Activated CD8-positive, alpha-beta T cell treated with anti-CD3 and anti-CD28 coated beads, Interleukin-2, amount 10 ng/mL, durations not matched to agents 7 days and 5 days (primary cell): ENCODE measurements at regions not wholly inside any gene's neighbourhood (a gene's known extent, or its start where the extent isn't known, plus 50 kb on each side); places are given as distances from the start of the nearest gene placed in this dataset.

ENCODE experiments used
- ATAC-seq: fragments of 150-1000 bp; cut with Tn5 transposase; one replicate; pipeline ENCODE4 v1.10.0; 2021; ENCODE audit warnings: moderate library complexity
- CTCF ChIA-PET: fragments of 350-600 bp; sonication (Branson Sonifier 250); formaldehyde crosslinking; loops from one replicate; lab custom pipeline; 2021; ENCODE audit warnings: antibody characterized with exemption; lab: Charles Lee
- POLR2A ChIA-PET: fragments of 350-600 bp; sonication (Branson Sonifier 250); formaldehyde crosslinking; loops from one replicate; lab custom pipeline; 2021; ENCODE audit warnings: antibody characterized with exemption; lab: Charles Lee
- DNase-seq: peaks from one replicate; pipeline ENCODE4 v3.0.0-alpha.2; 2020
- H3K27ac Mint-ChIP-seq: one replicate; pipeline ENCODE4 v1.8.0; 2021; ENCODE audit warnings: mild to moderate bottlenecking, mixed read lengths
- H3K27me3 Mint-ChIP-seq: one replicate; pipeline ENCODE4 v1.8.0; 2021; ENCODE audit warnings: low read depth, mixed read lengths
- H3K36me3 Mint-ChIP-seq: one replicate; pipeline ENCODE4 v1.8.0; 2021; ENCODE audit warnings: low read depth, mixed read lengths
- H3K4me1 Mint-ChIP-seq: one replicate; pipeline ENCODE4 v1.8.0; 2021; ENCODE audit warnings: low read depth, mixed read lengths
- H3K4me3 Mint-ChIP-seq: one replicate; pipeline ENCODE4 v1.8.0; 2021; ENCODE audit warnings: mild to moderate bottlenecking, mixed read lengths
- H3K9me3 Mint-ChIP-seq: one replicate; pipeline ENCODE4 v1.8.0; 2022; ENCODE audit warnings: mixed read lengths; ENCODE audit not compliant: insufficient read depth

DNA sequence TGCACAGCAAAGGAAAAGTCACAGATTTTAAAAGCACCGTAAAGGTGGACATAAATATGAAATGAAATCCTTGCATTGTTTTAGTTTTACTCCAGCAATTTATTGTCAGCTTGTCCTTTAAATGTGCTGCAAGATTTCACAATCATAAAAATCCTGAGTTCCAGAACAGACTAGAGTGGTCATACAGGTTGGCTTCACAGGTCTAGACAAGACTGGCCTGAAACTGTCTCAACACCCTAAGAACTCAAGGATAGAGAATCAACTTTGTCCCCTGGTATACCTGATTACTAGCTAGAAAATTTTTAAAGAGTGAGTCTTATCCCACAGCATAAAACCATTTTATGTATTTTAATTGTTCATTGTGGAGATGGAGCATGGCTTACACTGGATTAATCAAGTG is 521.7 kb upstream of the MCTP2 start:
- Mint-ChIP-seq H3K4me1 (no peaks in the 10 kb centered on the region), H3K27ac (no peak overlapping the region), H3K27me3 (no peaks in the 10 kb centered on the region), H3K4me3 (no peak overlapping the region), H3K36me3 (no peaks in the 10 kb centered on the region), H3K9me3 (no peaks in the 10 kb centered on the region)
- ATAC-seq: no peak
- POLR2A ChIA-PET: no interaction called here
- CTCF ChIA-PET: no interaction called here
- DNase-seq: no peak

DNA sequence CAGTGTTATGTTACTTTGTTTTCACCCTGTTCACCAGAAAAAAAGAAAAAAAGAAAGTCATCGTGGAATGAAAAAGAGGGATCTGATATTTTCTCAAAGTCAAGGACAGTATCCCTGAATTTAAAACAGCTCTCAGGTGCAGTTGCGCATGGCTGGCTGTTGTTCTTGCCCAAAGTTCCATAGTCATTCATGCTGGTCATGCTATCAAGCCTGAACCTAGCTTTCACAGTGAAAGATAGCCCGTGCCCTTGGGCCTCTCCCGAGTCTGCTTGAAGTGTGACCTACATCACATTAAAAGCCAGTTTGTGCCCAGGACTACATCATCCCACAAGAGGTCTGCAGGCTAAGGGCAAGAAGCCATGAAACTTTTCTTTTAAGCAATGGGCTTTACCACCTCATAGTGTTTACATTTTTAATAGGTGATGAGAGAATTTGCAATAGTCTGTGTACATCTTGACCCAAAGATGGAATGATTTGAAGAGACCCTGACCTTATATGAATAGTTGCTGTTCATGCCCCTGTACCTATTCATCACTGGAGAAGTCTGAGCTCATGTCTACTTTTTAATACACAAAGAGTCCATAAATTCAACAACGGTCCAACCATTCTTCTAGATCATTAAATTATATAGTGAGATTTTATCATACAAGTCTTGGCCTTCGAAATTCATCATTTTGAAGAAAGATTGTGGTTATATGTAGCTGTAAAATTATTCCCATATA is 522.5 kb upstream of the MCTP2 start:
- POLR2A ChIA-PET: no interaction called here

DNA sequence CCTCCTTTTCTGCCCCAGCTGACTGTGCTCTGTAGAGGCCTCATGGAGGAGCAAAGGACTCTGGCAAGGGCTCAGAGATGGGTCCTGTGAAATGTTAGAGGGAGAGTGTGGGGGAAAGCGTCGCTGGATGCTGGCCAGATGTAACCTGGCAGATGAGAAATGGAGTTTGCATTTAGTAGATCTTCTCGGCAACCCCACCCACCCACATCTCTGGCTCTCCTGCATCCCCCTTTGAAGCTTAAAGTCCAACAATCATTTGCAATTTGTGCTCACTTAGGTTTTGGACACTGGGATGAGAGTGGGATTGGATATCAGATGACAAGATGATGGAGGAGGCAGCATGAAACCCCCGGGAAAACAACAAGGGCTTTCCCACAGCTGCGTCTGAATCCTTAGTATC is 523.6 kb upstream of the MCTP2 start:
- Mint-ChIP-seq H3K27ac (no peak overlapping the region), H3K36me3 (no peaks in the 10 kb centered on the region), H3K27me3 (no peaks in the 10 kb centered on the region), H3K4me1 (no peaks in the 10 kb centered on the region), H3K9me3 (no peaks in the 10 kb centered on the region), H3K4me3 (no peak overlapping the region)
- no peak for ATAC-seq
- ChIA-PET CTCF (no interaction called here), POLR2A (no interaction called here)
- DNase-seq: no peak

More for the DNA sequence above, 522.5 kb upstream of the MCTP2 start:
- Mint-ChIP-seq H3K4me1 (no peaks in the 10 kb centered on the region), H3K4me3 (no peak overlapping the region), H3K27ac (no peak overlapping the region), H3K9me3 (no peaks in the 10 kb centered on the region), H3K36me3 (no peaks in the 10 kb centered on the region), H3K27me3 (no peaks in the 10 kb centered on the region)
- no peak for DNase-seq
- CTCF ChIA-PET: no interaction called here
- no peak for ATAC-seq

DNA sequence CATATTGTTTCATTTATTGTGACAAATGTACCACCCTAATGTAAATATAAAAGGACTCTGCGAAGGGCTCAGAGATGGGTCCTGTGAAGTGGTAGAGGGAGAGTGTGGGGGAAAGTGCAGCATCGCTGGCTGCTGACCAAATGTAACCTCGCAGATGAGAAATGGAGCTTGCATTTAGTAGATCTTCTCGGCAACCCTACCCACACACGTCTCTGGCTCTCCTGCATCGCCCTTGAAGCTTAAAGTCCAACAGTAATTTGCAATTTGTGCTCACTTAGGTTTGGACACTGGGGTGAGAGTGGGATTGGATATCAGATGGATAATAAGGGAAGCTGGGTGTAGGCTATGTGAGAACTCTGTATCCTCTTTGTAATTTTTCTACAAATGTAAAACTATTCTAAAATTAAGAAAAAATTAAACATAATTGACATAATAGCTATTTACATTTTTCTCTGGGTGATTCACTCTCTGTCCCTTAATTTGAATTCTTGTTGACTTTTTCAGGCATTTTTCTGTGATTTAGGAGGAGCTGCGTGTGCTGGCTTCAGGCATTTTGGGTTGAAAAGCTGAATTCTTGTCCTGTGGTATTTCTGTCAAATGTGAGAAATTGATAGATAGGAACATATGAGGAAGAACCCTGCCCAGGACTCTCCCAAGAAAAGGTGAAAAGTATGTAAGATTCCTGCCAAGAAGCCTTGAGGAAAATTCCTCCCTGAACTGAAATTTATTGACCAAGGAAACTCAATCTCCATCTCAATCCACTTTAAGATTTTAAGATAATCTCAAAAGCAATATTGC is 524.7 kb upstream of the MCTP2 start:
- Mint-ChIP-seq H3K27me3 (no peaks in the 10 kb centered on the region), H3K27ac (no peak overlapping the region), H3K9me3 (no peaks in the 10 kb centered on the region), H3K4me1 (no peaks in the 10 kb centered on the region), H3K4me3 (no peak overlapping the region), H3K36me3 (no peaks in the 10 kb centered on the region)
- no peak for ATAC-seq
- DNase-seq: no peak
- ChIA-PET CTCF (no interaction called here), POLR2A (no interaction called here)

DNA sequence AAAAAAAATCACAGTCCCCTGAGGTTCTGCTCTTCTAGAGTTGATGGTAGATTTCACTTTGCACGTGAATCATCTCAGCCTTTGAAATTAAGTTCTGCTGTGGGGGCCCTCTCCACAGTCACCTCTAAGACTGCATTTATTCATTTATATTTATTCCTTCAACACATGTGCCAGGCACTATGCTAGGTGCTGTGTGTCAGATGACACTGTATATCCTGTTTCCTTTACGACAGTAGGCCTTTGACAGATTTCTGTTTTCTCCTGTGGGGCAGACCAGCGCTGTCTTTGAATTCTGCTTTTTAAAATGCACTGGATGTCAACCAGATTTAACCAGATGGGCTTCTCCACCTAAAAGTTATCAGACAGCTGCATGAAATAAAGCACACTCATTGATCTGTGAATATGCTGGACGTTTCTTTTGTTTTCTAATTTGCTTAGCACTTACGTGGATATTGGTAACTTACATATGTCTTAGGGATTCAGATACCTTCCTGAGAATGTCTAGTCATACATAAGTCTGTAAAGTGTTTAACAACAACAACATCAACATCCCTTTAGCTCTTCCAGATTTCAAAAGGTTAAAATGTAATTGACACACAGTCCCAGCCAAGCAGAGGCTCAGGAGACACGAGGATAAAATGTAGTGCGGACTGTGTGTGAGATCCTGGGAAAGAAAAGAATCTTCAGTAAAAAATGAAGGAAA is 525.5 kb upstream of the MCTP2 start:
- DNase-seq (no peak), ATAC-seq (no peak)
- ChIA-PET POLR2A (no interaction called here), CTCF (no interaction called here)
- Mint-ChIP-seq H3K4me1 (no peaks in the 10 kb centered on the region), H3K27ac (no peak overlapping the region), H3K4me3 (no peak overlapping the region), H3K27me3 (no peaks in the 10 kb centered on the region), H3K9me3 (no peaks in the 10 kb centered on the region), H3K36me3 (no peaks in the 10 kb centered on the region)

DNA sequence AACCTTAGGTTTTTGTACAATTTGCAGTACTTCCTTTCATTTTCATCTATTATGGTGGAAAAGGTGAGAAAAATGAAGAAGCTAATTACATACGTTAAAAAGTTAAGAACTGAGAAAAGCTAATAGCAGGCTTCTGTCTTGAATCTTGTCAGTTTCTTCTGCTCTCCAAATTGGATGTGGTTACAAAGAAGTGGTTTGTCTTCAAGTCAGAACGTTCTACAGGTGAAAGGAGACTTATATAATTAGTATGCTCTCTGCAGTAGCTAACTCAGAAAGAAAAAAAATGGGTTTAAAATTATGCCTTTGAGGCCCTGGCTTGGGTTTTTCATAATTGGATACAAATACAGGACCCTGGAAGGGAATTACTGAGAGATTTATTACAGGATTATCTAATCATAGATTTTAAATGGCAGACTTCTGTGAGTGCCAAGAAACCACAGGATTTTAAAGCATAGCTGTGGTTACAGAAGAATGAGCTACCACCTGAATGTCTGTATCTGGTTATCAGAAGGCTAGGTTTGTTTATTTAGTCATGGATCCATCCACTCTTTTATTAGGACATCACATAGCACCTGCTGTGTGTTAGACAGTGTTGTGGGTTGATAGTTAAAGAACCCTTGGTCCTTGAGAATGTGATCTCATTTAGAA is 528.1 kb upstream of the MCTP2 start:
- H3K27me3 Mint-ChIP-seq: no peaks in the 10 kb centered on the region
- no peaks in the 10 kb centered on the region for H3K4me1 Mint-ChIP-seq
- no peaks in the 10 kb centered on the region for H3K36me3 Mint-ChIP-seq
- POLR2A ChIA-PET: no interaction called here
- no peaks in the 10 kb centered on the region for H3K9me3 Mint-ChIP-seq
- no peak overlapping the region for H3K27ac Mint-ChIP-seq
- H3K4me3 Mint-ChIP-seq: no peak overlapping the region
- CTCF ChIA-PET: no interaction called here
- no peak for ATAC-seq
- no peak for DNase-seq

DNA sequence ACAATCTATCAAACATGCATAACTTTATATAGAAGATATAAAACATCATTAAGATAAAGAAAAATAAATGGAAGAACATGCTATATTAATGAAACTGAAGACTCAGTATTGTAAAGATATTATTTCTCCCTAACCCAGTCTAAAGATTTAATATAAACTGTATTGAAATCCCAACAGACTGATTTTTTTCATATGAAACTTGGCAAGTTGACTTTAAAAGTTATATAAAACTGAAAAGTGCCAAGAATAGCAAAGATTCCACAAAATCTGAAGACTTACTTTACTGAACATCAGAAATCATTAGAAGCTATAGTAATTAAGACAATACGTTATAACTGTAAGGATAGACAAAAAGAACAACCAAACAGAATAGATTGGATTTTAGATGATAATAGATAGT is 531.3 kb upstream of the MCTP2 start:
- H3K9me3 Mint-ChIP-seq: peaks cover 6% of the 10 kb centered on the region
- H3K36me3 Mint-ChIP-seq: no peaks in the 10 kb centered on the region
- ChIA-PET POLR2A (no interaction called here), CTCF (interaction anchor here (1.1 kb wide), 1 partner anchor 612 kb away, joined by 6 read pairs; no protein-coding TSS in a partner anchor)
- H3K4me3 Mint-ChIP-seq: no peak overlapping the region
- no peak for ATAC-seq
- DNase-seq: no peak
- H3K27me3 Mint-ChIP-seq: no peaks in the 10 kb centered on the region
- no peaks in the 10 kb centered on the region for H3K4me1 Mint-ChIP-seq
- H3K27ac Mint-ChIP-seq: no peak overlapping the region

DNA sequence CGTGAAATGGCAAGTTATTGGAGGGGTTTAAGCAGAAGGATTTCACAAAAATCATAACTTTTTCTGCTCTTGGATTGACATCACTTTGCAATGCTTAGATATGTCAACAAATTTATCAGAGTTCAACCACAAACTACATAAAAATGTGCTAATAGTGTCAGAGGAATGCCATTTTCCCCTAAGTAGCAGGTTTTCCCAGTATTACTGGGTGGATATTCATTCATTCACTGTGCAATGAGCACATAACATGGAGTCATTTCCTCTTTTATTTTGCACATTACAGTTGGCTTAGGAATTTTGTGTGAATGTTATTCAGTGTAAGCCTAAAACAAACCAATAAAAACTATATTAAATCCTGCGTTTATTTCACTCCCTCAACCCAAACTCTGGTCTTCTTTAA is 537.3 kb upstream of the MCTP2 start:
- ChIA-PET CTCF (no interaction called here), POLR2A (no interaction called here)
- no peaks in the 10 kb centered on the region for H3K27me3 Mint-ChIP-seq
- no peaks in the 10 kb centered on the region for H3K36me3 Mint-ChIP-seq
- no peak for ATAC-seq
- no peak overlapping the region for H3K4me3 Mint-ChIP-seq
- peaks cover 6% of the 10 kb centered on the region for H3K9me3 Mint-ChIP-seq
- DNase-seq: no peak
- H3K27ac Mint-ChIP-seq: no peak overlapping the region
- no peaks in the 10 kb centered on the region for H3K4me1 Mint-ChIP-seq

DNA sequence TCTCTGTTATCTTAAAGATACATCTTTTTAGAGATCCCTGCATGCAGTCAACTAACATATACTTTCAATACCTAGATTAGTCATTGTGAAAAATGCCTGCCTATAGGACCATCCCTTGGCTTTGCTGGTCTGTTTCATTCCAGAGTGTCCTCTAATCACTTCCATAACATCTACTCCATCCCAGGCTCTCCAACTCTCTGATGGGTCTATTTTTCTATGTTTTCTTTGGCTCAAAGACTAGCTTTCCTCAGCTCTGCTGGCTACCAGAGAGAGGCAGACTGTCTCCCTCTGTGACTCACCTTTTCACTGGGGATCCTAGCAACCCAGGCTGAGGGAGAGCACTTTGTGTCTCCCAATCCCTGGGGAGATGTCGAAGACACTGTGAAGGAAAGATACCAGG is 547.7 kb upstream of the MCTP2 start:
- no peaks in the 10 kb centered on the region for H3K36me3 Mint-ChIP-seq
- no peak overlapping the region for H3K27ac Mint-ChIP-seq
- CTCF ChIA-PET: no interaction called here
- H3K4me1 Mint-ChIP-seq: no peaks in the 10 kb centered on the region
- POLR2A ChIA-PET: no interaction called here
- ATAC-seq (no peak), DNase-seq (no peak)
- no peak overlapping the region for H3K4me3 Mint-ChIP-seq
- peaks cover 4% of the 10 kb centered on the region for H3K9me3 Mint-ChIP-seq
- H3K27me3 Mint-ChIP-seq: no peaks in the 10 kb centered on the region

DNA sequence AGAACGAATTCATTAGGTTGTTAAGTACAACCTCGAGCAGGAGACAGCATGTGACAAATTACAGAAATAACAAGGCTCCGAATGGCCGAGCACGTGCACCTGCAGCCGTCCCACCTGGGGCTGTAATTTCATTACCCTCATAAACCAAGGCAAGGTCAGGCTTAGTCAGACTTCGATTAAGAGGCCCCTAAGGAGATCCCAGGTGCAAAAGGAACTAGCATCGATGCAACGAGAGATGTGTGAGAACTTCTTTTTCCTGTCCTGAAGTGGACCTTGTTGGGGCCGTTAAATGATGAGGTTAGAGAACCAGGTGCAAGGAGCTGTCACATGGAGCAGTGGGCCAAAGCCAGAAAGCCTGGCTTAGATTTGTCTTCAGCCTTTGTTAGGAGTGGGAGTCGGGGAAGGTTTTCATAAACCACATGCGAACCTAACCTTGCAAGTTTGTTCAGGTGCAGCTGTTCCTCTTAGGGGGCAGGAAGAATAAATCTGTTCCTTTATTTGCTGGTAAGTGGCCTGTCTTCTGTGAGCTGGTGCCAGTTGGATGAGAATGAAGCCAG is 559.9 kb upstream of the MCTP2 start:
- ChIA-PET CTCF (no interaction called here), POLR2A (no interaction called here)
- H3K4me1 Mint-ChIP-seq: no peaks in the 10 kb centered on the region
- H3K9me3 Mint-ChIP-seq: no peaks in the 10 kb centered on the region
- ATAC-seq (no peak), DNase-seq (no peak)
- no peak overlapping the region for H3K27ac Mint-ChIP-seq
- H3K36me3 Mint-ChIP-seq: no peaks in the 10 kb centered on the region
- no peak overlapping the region for H3K4me3 Mint-ChIP-seq
- no peaks in the 10 kb centered on the region for H3K27me3 Mint-ChIP-seq

DNA sequence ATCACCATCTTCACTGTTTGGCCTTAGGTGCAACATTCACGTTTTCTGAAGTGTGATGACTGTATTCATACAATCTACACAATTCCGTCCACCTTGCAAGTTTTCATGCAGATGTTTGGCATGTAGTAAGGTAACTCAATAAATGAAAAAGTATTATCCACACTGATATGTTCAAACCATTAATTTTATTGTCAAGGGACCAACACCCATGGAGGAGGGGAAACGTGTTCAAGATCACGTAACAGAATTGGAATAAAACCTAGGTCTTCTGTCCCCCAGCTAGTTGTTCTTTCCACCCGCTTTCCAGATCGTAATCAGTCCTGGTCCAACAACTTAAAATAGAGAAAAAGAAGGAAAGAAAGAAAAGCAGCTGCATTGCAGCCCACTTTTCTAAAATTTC is 560.4 kb upstream of the MCTP2 start:
- ChIA-PET CTCF (no interaction called here), POLR2A (no interaction called here)
- no peak for ATAC-seq
- Mint-ChIP-seq H3K4me3 (no peak overlapping the region), H3K27me3 (no peaks in the 10 kb centered on the region), H3K27ac (no peak overlapping the region), H3K36me3 (no peaks in the 10 kb centered on the region), H3K4me1 (no peaks in the 10 kb centered on the region), H3K9me3 (no peaks in the 10 kb centered on the region)
- no peak for DNase-seq
